HL-60 (cell line): ENCODE measurements at regions not wholly inside any gene's neighbourhood (a gene's known extent, or its start where the extent isn't known, plus 50 kb on each side); places are given as distances from the start of the nearest gene placed in this dataset.

Experiments
- DNase-seq, 2 experiments: peaks; one replicate each; pipeline ENCODE4 v3.0.0-alpha.2; 2010 to 2020; ENCODE audit warnings: low read depth in 1 of 2, low spot score in 1 of 2
- H3K27ac ChIP-seq: fragments of 250-450 bp; sonication (Bioruptor Pico); replicated peaks from 2 replicates; pipeline ENCODE4 v1.5.1; 2020; ENCODE audit warnings: mild to moderate bottlenecking, moderate library complexity
- H3K27me3 ChIP-seq: fragments of 250-450 bp; sonication (Bioruptor Pico); 2 replicates; pipeline ENCODE4 v1.5.1; 2021; ENCODE audit warnings: mild to moderate bottlenecking, moderate library complexity; ENCODE audit not compliant: insufficient read depth, poor library complexity, severe bottlenecking
- H3K4me3 ChIP-seq: replicated peaks from 2 replicates; pipeline ENCODE4 v1.5.1; 2011; ENCODE audit warnings: mild to moderate bottlenecking, control low read depth, low read length; ENCODE audit not compliant: insufficient read depth
- CTCF ChIP-seq: IDR thresholded peaks from one replicate; pipeline ENCODE4 v1.5.1; 2011; ENCODE audit warnings: low read length, control low read depth, inconsistent platforms; ENCODE audit not compliant: insufficient read depth
- GABPA ChIP-seq: IDR thresholded peaks from 2 replicates; pipeline ENCODE4 v1.6.1; 2012; ENCODE audit warnings: low read depth
- POLR2AphosphoS5 ChIP-seq: IDR thresholded peaks from 2 replicates; pipeline ENCODE4 v1.6.1; 2012; ENCODE audit warnings: low read depth
- REST ChIP-seq: IDR thresholded peaks from 2 replicates; pipeline ENCODE4 v1.6.1; 2012; ENCODE audit warnings: low read depth; ENCODE audit not compliant: insufficient replicate concordance
- SPI1 ChIP-seq: IDR thresholded peaks from 2 replicates; pipeline ENCODE4 v1.6.1; 2012; ENCODE audit warnings: low read depth, mild to moderate bottlenecking, borderline replicate concordance

- DNase-seq, result no peak
- no peak overlapping the region for H3K27ac ChIP-seq
- H3K27me3 ChIP-seq, result no peaks in the 10 kb centered on the region
- TF ChIP-seq POLR2AphosphoS5 (no peak), GABPA (no peak), CTCF (no peak), SPI1 (no peak), REST (no peak)
- no peak overlapping the region for H3K4me3 ChIP-seq
These were observed 266.3 kb downstream of the FBXW7 start for GRCh38 chr4:152269448-152270191.

GRCh38 chr4:152267811-152268210 lies 268.1 kb downstream of the FBXW7 start:
- Histone ChIP-seq H3K27me3 (no peaks in the 10 kb centered on the region), H3K4me3 (no peak overlapping the region), H3K27ac (no peak overlapping the region)
- DNase-seq, result no peak
- no peak for TF ChIP-seq REST
- no peak for TF ChIP-seq GABPA
- no peak for TF ChIP-seq CTCF
- TF ChIP-seq SPI1, result no peak
- no peak for TF ChIP-seq POLR2AphosphoS5

- TF ChIP-seq SPI1 (no peak), CTCF (no peak), REST (no peak), POLR2AphosphoS5 (no peak), GABPA (no peak)
These were observed 268.9 kb downstream of the FBXW7 start for GRCh38 chr4:152266831-152267480.

More at GRCh38 chr4:152266831-152267480, 268.9 kb downstream of the FBXW7 start:
- Histone ChIP-seq H3K27me3 (no peaks in the 10 kb centered on the region), H3K27ac (no peak overlapping the region), H3K4me3 (no peak overlapping the region)
- no peak for DNase-seq
